Small intestine (tissue), 7 donors: ENCODE measurements at regions not wholly inside any gene's neighbourhood (a gene's known extent, or its start where the extent isn't known, plus 50 kb on each side); places are given as distances from the start of the nearest gene placed in this dataset.
A peak's percentile ranks its signal among the peaks of the same experiment; 100 is the strongest.

Source experiments
- DNase-seq, 2 donors: peaks; one replicate each; pipeline versions ENCODE4 v3.0.0 to v3.0.0-alpha.2; 2013
- FAIRE-seq: peaks from 2 replicates; lab custom pipeline; 2012; peaks lifted over from hg19 to GRCh38; lab: Jason Lieb, UNC
- H3K27ac ChIP-seq, 3 donors: one replicate each; pipeline ENCODE4 v1.5.1; 2013; ENCODE audit warnings: low read length in 2 of 3, mild to moderate bottlenecking in 2 of 3, control low read depth in 1 of 3, inconsistent platforms in 1 of 3, low read depth in 1 of 3, moderate library complexity in 1 of 3
- H3K27me3 ChIP-seq, 3 donors: one replicate each; pipeline ENCODE4 v1.6.1; 2013; ENCODE audit warnings: low read length in 3 of 3, inconsistent platforms in 1 of 3; ENCODE audit not compliant: control insufficient read depth in 3 of 3, insufficient read depth in 3 of 3
- H3K36me3 ChIP-seq, 3 donors: one replicate each; pipeline ENCODE4 v1.6.1; 2013; ENCODE audit warnings: low read length in 3 of 3, inconsistent platforms in 1 of 3, low read depth in 1 of 3, mild to moderate bottlenecking in 1 of 3, moderate library complexity in 1 of 3; ENCODE audit not compliant: control insufficient read depth in 3 of 3, insufficient read depth in 2 of 3
- H3K4me1 ChIP-seq, 3 donors: one replicate each; pipeline ENCODE4 v1.6.1; 2013; ENCODE audit warnings: low read length in 2 of 3, inconsistent platforms in 1 of 3, low read depth in 1 of 3, mild to moderate bottlenecking in 1 of 3, moderate library complexity in 1 of 3; ENCODE audit not compliant: control insufficient read depth in 3 of 3, insufficient read depth in 2 of 3
- H3K4me3 ChIP-seq, 3 donors: one replicate each; pipeline ENCODE4 v1.5.1; 2013; ENCODE audit warnings: low read length in 3 of 3, control low read depth in 1 of 3, inconsistent platforms in 1 of 3, low read depth in 1 of 3, mild to moderate bottlenecking in 1 of 3, moderate library complexity in 1 of 3
- H3K9me3 ChIP-seq, 2 donors: one replicate each; pipeline ENCODE4 v1.6.1; 2013; ENCODE audit warnings: low read depth in 1 of 2, low read length in 1 of 2; ENCODE audit not compliant: control insufficient read depth in 2 of 2, insufficient read depth in 1 of 2
- WGBS, 3 donors: extraction: QIAGEN DNeasy Blood & Tissue Kit; methylation state at CpG; one replicate each; pipeline ENCODE4 v1.1.7; 2013; 5-methylcytosine and 5-hydroxymethylcytosine counted together
- donor health status: healthy with polysubstance abuse.
- donor health status: control.
- donor health status: control.
- donor health status: Bipolar disorder and iron deficiency.
- donor health status: healthy.

DNA sequence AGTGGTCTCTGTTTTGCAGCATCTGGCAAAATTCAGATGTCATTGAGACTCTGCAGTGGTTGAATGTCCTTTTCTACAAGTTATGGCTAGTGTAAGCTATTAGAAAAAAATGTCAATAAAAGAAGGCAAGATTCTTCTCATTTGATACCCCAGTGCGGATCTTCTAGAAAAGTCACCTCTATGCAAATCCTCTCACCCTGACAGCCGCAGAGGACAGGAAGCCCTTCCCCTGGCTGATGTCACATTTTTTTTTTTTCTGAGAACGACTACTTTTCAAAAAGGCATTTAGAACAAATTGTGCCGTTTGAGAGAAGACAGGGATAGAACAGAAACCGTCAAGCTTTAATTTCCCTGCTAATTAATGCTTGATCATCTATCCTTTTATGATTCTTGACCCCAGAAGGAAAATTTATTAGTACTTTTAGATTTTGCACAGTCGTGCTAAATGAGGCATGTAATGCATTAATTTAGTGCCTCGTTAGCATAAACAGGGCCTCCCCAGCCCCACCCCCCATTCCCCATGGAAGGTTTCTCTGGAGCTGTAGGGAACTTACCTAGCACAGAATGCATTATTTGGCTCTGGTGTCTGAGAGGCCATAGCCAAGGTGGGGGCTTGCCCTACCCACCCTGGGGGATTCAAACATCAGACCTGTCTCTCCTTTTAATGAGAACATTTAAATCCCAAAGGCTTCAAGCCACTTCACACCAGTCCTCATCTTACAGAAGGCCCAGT lies 183.8 kb downstream of the OPA1 start:
- no peak for DNase-seq
- Histone ChIP-seq H3K9me3 (peaks cover 0 to 1% of the 10 kb centered on the region in 2 donors), H3K27me3 (no peaks in the 10 kb centered on the region), H3K27ac (no peak overlapping the region), H3K4me3 (no peak overlapping the region), H3K4me1 (peaks cover 2 to 29% (median 4%) of the 10 kb centered on the region in 3 donors), H3K36me3 (no peaks in the 10 kb centered on the region)
- 68 to 71% (median 71%) methylated on average over 7 of the region's 7 CpGs for WGBS, 3 donors
- FAIRE-seq, result no peak

DNA sequence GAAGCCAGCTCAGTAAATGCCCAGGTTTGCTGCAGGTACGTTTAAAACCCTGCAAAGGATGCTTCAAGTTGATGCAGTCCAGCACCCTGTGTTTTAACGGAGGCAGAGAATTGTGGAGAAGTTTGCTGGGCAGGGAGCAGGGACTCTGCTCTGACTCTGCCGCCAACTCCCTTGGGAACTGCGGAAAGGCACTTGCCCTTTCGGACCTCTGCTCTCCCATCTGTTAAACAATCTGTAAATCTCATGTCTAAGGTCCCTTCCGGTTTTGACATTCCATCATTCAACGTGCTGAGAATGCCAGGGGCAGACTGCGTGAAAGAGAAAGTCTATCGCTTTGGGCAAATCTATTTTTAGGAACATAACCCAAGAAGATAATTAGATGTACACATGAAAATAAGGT lies 184.5 kb downstream of the OPA1 start:
- Histone ChIP-seq H3K4me3 (no peak overlapping the region), H3K27ac (no peak overlapping the region), H3K36me3 (no peaks in the 10 kb centered on the region), H3K4me1 (peaks cover 2 to 36% (median 4%) of the 10 kb centered on the region in 3 donors), H3K27me3 (no peaks in the 10 kb centered on the region), H3K9me3 (no peaks in the 10 kb centered on the region)
- DNase-seq (peak; percentile 71 to 86), FAIRE-seq (no peak)
- 12 to 40% (median 25%) methylated on average over 9 of the region's 9 CpGs for WGBS, 3 donors

DNA sequence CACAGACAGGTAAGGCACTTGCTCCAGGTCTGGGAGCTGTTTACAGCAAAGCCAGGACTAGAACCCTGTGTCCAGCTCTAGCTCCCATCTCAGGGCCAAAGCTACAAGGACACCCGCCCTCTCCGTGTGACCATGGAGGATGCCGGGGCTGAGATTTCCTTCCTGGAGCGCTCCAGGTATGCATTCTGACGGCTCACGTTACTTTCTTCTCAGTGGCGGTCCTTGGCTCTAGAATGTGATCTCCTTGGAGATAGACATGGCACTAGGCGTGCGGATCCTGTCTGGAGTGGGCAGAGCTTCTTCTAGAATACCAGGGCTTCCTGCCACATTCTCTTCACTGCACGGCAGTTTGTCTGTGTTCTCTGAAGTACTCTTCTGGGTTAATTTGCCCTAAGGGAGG lies 185.7 kb downstream of the OPA1 start:
- H3K27me3 ChIP-seq, result no peaks in the 10 kb centered on the region
- H3K9me3 ChIP-seq, result no peaks in the 10 kb centered on the region
- FAIRE-seq, result no peak
- H3K36me3 ChIP-seq, result no peaks in the 10 kb centered on the region
- peaks cover 2 to 45% (median 4%) of the 10 kb centered on the region in 3 donors for H3K4me1 ChIP-seq
- DNase-seq, result no peak
- no peak overlapping the region for H3K27ac ChIP-seq
- 89 to 92% (median 91%) methylated on average over 10 of the region's 10 CpGs for WGBS, 3 donors
- no peak overlapping the region for H3K4me3 ChIP-seq

DNA sequence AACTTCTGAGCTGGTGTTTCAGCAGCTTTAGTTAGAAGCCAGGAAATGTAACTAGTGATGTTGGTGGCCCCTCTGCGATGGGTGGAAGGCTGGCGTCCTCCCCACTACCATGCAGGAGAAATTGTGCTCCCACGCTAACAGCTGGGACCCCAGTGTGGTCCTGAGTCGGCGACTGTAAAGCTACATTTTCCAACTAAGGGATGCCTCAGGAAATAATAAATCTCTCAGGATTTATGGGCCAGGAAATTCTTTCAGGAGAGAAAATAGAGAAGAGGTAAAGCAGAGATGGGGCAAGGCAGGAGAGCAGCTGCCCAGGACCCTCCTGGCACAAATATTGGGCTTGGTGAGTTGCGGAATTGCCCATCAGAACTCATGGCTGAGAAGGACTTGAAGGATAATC lies 186.9 kb downstream of the OPA1 start:
- Histone ChIP-seq H3K36me3 (no peaks in the 10 kb centered on the region), H3K4me3 (no peak overlapping the region), H3K27ac (no peak overlapping the region), H3K27me3 (no peaks in the 10 kb centered on the region), H3K4me1 (peaks cover 2 to 41% (median 4%) of the 10 kb centered on the region in 3 donors), H3K9me3 (no peaks in the 10 kb centered on the region)
- FAIRE-seq, result no peak
- WGBS, 3 donors, result 79 to 93% (median 81%) methylated on average over 6 of the region's 6 CpGs
- DNase-seq, result no peak

DNA sequence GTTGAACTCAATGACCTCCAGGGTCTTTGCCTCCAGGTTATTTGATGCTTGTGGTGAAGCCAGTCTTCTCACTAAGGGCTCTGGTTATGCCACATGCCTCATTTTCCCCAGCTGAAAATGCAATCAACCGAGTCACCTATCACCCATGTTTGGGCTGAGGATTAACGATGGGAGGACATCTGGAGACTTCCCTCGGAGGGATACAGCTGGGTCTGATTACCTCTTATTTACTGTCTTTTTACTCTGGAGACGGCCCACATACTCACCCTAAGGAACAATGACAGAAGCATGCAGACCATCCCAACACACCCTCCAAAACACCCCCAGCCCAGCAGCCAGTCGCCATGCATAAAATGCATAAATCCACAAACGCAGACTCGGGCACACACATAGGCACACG lies 187.4 kb downstream of the OPA1 start:
- Histone ChIP-seq H3K36me3 (no peaks in the 10 kb centered on the region), H3K27ac (no peak overlapping the region), H3K9me3 (no peaks in the 10 kb centered on the region), H3K4me1 (peaks cover under 1 to 37% (median 2%) of the 10 kb centered on the region in 3 donors), H3K4me3 (no peak overlapping the region), H3K27me3 (no peaks in the 10 kb centered on the region)
- 59 to 68% (median 66%) methylated on average over 8 of the region's 8 CpGs for WGBS, 3 donors
- FAIRE-seq, result no peak
- no peak for DNase-seq

DNA sequence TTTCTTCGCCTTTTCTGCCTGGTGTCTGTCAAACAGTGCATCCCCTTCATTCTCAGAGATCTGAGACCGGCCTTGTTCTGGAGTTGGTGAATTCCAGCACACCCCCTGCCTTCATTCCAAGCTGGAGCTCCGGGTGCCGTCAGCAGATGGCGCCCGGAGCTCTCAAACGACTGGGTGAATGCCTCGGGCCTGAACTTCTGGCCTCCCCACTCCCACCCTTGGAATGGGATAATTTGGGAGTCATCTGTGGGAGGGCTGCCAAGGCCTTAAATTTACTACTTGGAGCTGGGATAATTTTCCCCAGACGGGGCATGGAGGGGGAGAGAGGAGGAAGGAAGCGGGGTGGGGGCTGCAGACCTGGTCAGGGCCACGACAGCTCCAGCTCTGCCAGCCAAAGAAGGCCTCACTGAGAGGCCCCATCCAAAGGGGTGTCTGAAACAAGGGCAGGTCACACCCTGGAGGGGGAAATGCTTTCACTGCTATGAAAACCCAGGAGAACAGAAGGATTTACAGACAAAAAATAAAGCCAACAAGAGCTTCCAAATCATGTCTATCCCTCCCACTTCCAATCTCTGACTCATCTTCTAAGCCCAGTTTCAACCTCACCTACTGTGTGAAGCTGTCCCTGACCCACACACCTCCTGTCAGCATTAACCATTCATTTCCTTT lies 187.9 kb downstream of the OPA1 start:
- WGBS, 3 donors, result 23 to 34% (median 23%) methylated on average over 11 of the region's 11 CpGs
- no peak overlapping the region for H3K4me3 ChIP-seq
- DNase-seq (peak; percentile 74 to 83), FAIRE-seq (no peak)
- no peaks in the 10 kb centered on the region for H3K27me3 ChIP-seq
- H3K27ac ChIP-seq, result peak overlapping the region in 1 of 3 donors; percentile 61
- H3K36me3 ChIP-seq, result no peaks in the 10 kb centered on the region
- no peaks in the 10 kb centered on the region for H3K9me3 ChIP-seq
- H3K4me1 ChIP-seq, result peaks cover 0 to 37% (median 2%) of the 10 kb centered on the region in 3 donors

DNA sequence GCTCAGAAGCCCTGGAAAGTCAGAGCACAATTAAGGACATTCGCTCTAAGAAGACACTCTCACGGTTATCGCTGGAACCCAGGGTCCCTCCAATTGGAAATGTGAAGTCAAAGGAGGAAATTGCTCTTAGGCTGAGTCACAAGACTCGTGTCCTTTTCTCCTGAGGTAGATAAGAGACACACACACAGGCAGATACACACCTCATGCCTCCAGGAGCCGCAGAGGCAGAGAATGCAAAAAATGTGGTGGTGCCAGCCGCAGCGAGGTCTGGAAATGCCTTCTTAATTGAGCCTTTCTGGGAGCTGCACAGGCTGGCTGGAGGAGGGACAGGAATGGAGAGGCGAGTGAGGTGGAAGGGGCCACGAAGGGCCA lies 189.3 kb downstream of the OPA1 start:
- WGBS, 3 donors, result 16 to 65% (median 33%) methylated on average over 9 of the region's 9 CpGs
- peak; percentile 86 for DNase-seq
- Histone ChIP-seq H3K36me3 (no peaks in the 10 kb centered on the region), H3K4me3 (no peak overlapping the region), H3K27ac (peak overlapping the region in 2 of 3 donors; percentile 62 to 77), H3K27me3 (no peaks in the 10 kb centered on the region), H3K9me3 (no peaks in the 10 kb centered on the region), H3K4me1 (peaks cover 0 to 33% (median 2%) of the 10 kb centered on the region in 3 donors)
- no peak for FAIRE-seq

DNA sequence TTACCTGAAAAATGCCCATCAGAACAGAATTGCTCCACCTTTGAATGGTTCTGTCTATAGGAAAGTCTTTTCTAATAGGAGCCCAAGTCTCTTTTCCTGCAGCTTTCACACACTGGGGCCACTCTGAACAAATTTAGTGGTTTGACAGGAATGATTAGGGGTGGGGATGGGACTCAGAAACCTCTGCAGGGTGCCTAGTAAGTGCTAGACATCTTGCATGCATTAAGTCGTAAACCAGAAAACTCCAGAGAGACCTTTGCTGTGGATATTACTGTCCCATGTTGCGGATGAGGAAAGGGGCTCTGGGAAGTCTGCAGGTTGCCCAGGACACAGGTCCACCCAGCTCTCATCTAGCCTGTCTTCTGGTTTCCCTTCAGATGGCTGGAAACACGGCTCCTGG lies 189.7 kb downstream of the OPA1 start:
- H3K4me1 ChIP-seq, result peaks cover 0 to 32% (median 2%) of the 10 kb centered on the region in 3 donors
- WGBS, 3 donors, result 82 to 90% (median 89%) methylated on average over 3 of the region's 3 CpGs
- no peaks in the 10 kb centered on the region for H3K27me3 ChIP-seq
- no peak overlapping the region for H3K4me3 ChIP-seq
- DNase-seq, result no peak
- H3K27ac ChIP-seq, result peak overlapping the region in 1 of 3 donors; percentile 77
- no peaks in the 10 kb centered on the region for H3K9me3 ChIP-seq
- no peaks in the 10 kb centered on the region for H3K36me3 ChIP-seq
- FAIRE-seq, result no peak
